ENCODE measurements at regions not wholly inside any gene's neighbourhood (a gene's known extent, or its start where the extent isn't known, plus 50 kb on each side); places are given as distances from the start of the nearest gene placed in this dataset.

DNA sequence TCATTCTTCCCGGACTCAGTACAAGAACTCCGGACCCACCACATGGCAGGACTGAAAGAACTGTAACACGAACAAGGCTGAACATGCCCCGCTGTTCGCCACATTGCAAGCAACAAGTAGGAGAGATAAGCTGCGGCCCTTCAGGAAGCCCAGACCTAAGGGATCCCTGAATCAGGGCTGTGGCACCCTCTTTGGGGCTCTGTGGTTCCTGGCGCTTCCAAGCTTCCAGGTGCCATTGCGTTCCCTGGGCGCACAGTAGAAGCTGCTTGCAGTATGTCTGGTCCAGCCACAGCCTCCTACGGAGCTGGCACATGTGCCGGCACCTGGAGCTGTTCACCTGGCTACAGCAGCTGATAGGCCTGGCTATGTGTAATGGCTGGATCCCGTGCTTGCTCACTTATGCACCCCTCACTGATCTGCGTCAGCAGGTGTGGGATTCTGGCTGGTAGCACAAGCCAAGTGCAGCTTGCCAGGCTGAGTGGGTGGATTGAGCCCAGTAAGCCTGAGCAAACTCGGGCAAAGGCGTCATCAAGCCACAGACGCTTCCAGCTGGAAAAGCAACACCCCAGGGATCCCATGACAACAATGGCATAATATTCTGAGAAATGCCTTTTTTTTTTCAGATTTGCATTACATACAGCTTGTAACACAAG, 748.6 kb upstream of the GBE1 start:
- TF ChIP-seq, protein P1, sequence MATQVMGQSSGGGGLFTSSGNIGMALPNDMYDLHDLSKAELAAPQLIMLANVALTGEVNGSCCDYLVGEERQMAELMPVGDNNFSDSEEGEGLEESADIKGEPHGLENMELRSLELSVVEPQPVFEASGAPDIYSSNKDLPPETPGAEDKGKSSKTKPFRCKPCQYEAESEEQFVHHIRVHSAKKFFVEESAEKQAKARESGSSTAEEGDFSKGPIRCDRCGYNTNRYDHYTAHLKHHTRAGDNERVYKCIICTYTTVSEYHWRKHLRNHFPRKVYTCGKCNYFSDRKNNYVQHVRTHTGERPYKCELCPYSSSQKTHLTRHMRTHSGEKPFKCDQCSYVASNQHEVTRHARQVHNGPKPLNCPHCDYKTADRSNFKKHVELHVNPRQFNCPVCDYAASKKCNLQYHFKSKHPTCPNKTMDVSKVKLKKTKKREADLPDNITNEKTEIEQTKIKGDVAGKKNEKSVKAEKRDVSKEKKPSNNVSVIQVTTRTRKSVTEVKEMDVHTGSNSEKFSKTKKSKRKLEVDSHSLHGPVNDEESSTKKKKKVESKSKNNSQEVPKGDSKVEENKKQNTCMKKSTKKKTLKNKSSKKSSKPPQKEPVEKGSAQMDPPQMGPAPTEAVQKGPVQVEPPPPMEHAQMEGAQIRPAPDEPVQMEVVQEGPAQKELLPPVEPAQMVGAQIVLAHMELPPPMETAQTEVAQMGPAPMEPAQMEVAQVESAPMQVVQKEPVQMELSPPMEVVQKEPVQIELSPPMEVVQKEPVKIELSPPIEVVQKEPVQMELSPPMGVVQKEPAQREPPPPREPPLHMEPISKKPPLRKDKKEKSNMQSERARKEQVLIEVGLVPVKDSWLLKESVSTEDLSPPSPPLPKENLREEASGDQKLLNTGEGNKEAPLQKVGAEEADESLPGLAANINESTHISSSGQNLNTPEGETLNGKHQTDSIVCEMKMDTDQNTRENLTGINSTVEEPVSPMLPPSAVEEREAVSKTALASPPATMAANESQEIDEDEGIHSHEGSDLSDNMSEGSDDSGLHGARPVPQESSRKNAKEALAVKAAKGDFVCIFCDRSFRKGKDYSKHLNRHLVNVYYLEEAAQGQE (IDR thresholded peaks at IDR 0.05; ENCODE audit: insufficient replicate concordance, low read depth), result no peak
- TF ChIP-seq, protein P2, sequence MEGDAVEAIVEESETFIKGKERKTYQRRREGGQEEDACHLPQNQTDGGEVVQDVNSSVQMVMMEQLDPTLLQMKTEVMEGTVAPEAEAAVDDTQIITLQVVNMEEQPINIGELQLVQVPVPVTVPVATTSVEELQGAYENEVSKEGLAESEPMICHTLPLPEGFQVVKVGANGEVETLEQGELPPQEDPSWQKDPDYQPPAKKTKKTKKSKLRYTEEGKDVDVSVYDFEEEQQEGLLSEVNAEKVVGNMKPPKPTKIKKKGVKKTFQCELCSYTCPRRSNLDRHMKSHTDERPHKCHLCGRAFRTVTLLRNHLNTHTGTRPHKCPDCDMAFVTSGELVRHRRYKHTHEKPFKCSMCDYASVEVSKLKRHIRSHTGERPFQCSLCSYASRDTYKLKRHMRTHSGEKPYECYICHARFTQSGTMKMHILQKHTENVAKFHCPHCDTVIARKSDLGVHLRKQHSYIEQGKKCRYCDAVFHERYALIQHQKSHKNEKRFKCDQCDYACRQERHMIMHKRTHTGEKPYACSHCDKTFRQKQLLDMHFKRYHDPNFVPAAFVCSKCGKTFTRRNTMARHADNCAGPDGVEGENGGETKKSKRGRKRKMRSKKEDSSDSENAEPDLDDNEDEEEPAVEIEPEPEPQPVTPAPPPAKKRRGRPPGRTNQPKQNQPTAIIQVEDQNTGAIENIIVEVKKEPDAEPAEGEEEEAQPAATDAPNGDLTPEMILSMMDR (IDR thresholded peaks at IDR 0.05; ENCODE audit: insufficient read depth, low read length), result no peak
- no peak for TF ChIP-seq POLR2AphosphoS5 (IDR thresholded peaks at IDR 0.05; ENCODE audit: low read depth)
- no peak for TF ChIP-seq GABPA (IDR thresholded peaks at IDR 0.05; ENCODE audit: low read depth)
- no peak for TF ChIP-seq SPI1 (IDR thresholded peaks at IDR 0.05; ENCODE audit: borderline replicate concordance, low read depth)

Data from HL-60 (cell line).